ENCODE measurements at regions not wholly inside any gene's neighbourhood (a gene's known extent, or its start where the extent isn't known, plus 50 kb on each side); places are given as distances from the start of the nearest gene placed in this dataset.

DNA sequence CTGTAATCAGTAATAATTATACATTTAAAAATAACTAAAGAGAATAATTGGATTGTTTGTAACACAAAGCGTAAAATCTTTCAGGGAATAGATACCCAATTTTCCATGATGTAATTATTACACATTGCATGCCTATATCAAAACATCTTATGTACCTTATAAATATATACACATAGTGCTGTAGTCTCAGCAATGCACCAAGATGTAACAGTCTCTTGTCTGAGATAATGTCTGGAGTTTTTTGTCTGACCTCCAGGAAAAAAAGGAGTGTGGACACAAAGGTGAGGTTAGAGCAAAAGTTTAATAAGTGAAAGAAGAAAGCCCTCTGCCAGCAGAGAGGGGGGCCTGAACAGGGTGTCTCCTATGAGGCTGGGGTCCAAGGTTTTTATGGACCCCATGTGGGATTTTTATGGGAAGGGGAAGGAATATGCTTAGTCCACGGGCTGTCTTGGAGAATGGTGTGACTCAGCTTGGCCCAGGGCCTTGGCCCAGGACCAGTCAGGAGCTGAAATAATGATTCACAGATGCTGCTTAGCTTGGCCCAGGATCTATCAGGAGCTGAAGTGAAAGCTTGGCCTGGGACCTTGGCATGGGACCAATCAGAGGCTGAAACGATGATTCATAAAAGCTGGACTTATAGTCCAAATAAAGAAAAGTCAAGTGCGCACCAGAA, 545.0 kb downstream of the ZPLD1 start:
- Histone ChIP-seq H3K9ac (ENCODE audit: low read length) (no peak overlapping the region), H3K4me1 (ENCODE audit: control insufficient read depth, insufficient read depth, low read length) (no peaks in the 10 kb centered on the region), H3K27me3 (ENCODE audit: control insufficient read depth, insufficient read depth, low read length) (no peaks in the 10 kb centered on the region), H3K4me3 (ENCODE audit: low read depth, low read length) (no peak overlapping the region), H3K9me3 (ENCODE audit: control insufficient read depth, insufficient read depth, low read depth, low read length) (0 out of 2 replicates have a peak, but pooled peaks cover 4% of the 10 kb centered on the region), H3K36me3 (ENCODE audit: control insufficient read depth, insufficient read depth, low read length) (no peaks in the 10 kb centered on the region), H3K27ac (ENCODE audit: low read depth, low read length) (no peak overlapping the region)

DNA sequence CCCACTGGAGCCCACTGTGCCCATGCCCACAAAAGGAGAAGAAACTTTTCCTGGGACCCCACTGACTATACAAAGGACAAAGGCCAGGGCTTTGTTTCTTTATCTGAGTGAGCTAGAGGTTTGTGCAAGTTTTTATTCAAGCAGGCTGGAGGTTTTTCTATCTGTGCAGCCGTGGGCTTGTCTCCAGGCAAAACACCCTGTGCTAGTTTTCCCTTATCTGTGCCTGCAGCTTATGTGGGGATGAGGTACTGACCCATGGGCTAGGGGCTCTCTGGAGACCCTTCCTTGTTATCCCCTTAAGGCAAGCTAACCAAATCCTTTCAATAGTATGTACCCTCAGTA, 545.5 kb downstream of the ZPLD1 start:
- H3K36me3 ChIP-seq (ENCODE audit: control insufficient read depth, insufficient read depth, low read length), result no peaks in the 10 kb centered on the region
- H3K27me3 ChIP-seq (ENCODE audit: control insufficient read depth, insufficient read depth, low read length), result no peaks in the 10 kb centered on the region
- H3K4me3 ChIP-seq (ENCODE audit: low read depth, low read length), result no peak overlapping the region
- no peaks in the 10 kb centered on the region for H3K4me1 ChIP-seq (ENCODE audit: control insufficient read depth, insufficient read depth, low read length)
- H3K27ac ChIP-seq (ENCODE audit: low read depth, low read length), result no peak overlapping the region
- no peak overlapping the region for H3K9ac ChIP-seq (ENCODE audit: low read length)
- no peaks in the 10 kb centered on the region for H3K9me3 ChIP-seq (ENCODE audit: control insufficient read depth, insufficient read depth, low read depth, low read length)

DNA sequence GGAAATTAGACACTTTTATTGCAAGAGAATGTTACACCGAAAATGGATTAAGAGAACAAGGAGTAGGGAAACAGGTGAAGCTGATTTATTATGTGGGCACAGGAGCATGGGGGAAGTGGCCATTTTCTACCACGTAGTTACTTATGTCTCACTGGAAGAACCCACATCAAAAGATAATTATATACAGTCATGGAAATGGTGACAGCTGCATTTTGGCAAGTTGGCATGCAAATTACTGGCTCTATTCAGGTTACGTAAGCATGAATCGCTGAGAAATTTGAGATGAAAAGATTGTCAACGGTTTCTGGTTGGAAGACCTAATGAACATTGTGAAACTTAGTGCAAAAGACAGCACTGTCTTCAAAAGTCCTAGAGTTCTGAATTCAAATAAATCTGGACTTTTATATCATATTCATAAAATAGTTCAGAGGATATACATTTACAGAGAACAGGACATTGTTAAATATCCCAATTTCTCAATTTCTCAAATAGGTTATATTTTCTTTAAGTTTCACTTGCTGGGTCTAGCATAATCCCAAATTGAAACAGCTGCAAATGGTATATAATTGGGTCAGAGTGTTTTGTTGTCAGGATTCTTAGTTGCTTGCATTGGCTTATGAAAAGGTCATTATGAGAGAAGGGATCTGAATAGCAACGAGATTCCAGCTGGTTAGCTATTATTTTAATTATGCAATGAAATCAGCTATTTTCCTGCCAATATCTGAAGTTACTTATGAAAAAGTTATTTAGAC, 567.8 kb downstream of the ZPLD1 start:
- Histone ChIP-seq H3K4me3 (ENCODE audit: low read depth, low read length) (no peak overlapping the region), H3K4me1 (ENCODE audit: control insufficient read depth, insufficient read depth, low read length) (no peaks in the 10 kb centered on the region), H3K9me3 (ENCODE audit: control insufficient read depth, insufficient read depth, low read depth, low read length) (peaks cover 4% of the 10 kb centered on the region; the same call in 1 of the 2 replicates), H3K27me3 (ENCODE audit: control insufficient read depth, insufficient read depth, low read length) (no peaks in the 10 kb centered on the region), H3K27ac (ENCODE audit: low read depth, low read length) (no peak overlapping the region), H3K36me3 (ENCODE audit: control insufficient read depth, insufficient read depth, low read length) (no peaks in the 10 kb centered on the region), H3K9ac (ENCODE audit: low read length) (no peak overlapping the region)

DNA sequence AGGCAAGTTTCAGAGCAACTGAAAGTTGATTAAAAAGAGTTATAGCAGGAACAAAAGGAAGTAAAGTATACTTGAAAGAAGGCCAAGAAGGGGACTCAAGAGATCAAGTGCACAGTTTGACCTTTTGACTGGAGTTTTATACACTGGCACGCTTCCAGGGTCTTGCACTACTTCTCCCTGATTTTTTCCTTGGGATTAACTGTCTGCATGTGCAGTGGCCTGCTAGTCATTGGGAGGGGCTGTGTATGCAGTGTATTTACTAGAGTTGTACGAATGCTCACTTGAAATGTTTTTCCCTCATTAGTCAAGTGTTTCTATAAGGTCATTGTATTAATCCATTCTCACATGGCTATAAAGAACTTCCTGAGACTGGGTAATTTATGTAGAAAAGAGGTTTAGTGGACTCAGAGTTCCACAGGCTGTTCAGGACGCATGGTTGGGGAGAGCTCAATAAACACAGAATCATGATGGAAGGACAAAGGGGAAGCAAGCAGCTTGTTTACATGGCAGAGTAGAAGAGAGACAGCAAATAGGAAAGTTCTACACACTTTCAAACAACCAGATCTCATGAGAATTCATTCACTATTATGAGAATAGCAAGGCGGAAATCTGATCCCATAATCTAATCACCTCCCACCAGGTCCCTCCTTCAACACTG, 571.8 kb downstream of the ZPLD1 start:
- Histone ChIP-seq H3K4me3 (ENCODE audit: low read depth, low read length) (no peak overlapping the region), H3K27me3 (ENCODE audit: control insufficient read depth, insufficient read depth, low read length) (no peaks in the 10 kb centered on the region), H3K9me3 (ENCODE audit: control insufficient read depth, insufficient read depth, low read depth, low read length) (peaks cover 6% of the 10 kb centered on the region; the same call in 1 of the 2 replicates), H3K9ac (ENCODE audit: low read length) (no peak overlapping the region), H3K27ac (ENCODE audit: low read depth, low read length) (no peak overlapping the region), H3K36me3 (ENCODE audit: control insufficient read depth, insufficient read depth, low read length) (no peaks in the 10 kb centered on the region), H3K4me1 (ENCODE audit: control insufficient read depth, insufficient read depth, low read length) (peaks cover 9% of the 10 kb centered on the region; the same call in 1 of the 2 replicates)

DNA sequence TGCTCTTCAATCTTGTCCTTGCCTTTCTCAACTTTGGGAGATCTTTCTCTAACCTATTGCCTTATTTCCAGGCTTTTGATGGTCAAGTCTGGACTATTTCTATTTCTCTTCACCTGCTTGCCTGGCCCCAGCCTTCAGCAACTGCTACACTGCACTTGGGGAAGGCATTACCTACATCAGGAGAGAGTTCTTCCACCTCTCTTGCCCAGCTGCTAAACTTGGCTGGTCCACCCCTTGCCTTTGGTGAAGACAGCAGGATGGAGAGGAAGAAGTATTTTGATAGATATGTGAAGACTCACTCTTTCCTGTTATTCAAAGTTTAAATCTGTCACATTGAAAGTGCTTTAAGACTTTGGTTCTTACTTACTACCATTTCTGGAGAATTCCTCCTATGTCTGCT, 574.8 kb downstream of the ZPLD1 start:
- H3K4me1 ChIP-seq (ENCODE audit: control insufficient read depth, insufficient read depth, low read length), result peaks cover 9% of the 10 kb centered on the region; the same call in 1 of the 2 replicates
- H3K27ac ChIP-seq (ENCODE audit: low read depth, low read length), result no peak overlapping the region

DNA sequence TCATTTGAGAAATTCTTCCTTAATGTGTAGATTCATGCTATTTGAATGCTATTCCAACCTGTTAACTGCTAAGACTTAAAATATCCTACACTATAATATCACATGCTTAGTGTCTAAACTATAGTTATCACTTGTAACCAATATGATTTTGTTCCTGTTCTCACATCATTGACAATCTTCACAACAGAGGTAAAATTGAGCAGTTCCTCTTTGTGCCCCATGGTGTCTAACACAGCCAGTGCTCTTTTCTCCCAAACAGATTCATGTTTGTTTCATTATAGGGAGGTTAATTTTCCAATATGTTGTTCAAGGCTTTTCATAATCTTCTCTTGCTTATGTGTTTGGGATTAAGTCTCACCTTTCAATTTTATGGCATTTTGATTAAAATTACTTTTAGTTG, 591.1 kb downstream of the ZPLD1 start:
- Histone ChIP-seq H3K36me3 (ENCODE audit: control insufficient read depth, insufficient read depth, low read length) (no peaks in the 10 kb centered on the region), H3K9me3 (ENCODE audit: control insufficient read depth, insufficient read depth, low read depth, low read length) (no peaks in the 10 kb centered on the region), H3K4me3 (ENCODE audit: low read depth, low read length) (no peak overlapping the region), H3K27ac (ENCODE audit: low read depth, low read length) (no peak overlapping the region), H3K27me3 (ENCODE audit: control insufficient read depth, insufficient read depth, low read length) (no peaks in the 10 kb centered on the region), H3K4me1 (ENCODE audit: control insufficient read depth, insufficient read depth, low read length) (no peaks in the 10 kb centered on the region), H3K9ac (ENCODE audit: low read length) (no peak overlapping the region)

More for the DNA sequence above, 574.8 kb downstream of the ZPLD1 start:
- Histone ChIP-seq H3K9ac (ENCODE audit: low read length) (no peak overlapping the region), H3K36me3 (ENCODE audit: control insufficient read depth, insufficient read depth, low read length) (no peaks in the 10 kb centered on the region), H3K9me3 (ENCODE audit: control insufficient read depth, insufficient read depth, low read depth, low read length) (peaks cover 6% of the 10 kb centered on the region; the same call in 1 of the 2 replicates), H3K4me3 (ENCODE audit: low read depth, low read length) (no peak overlapping the region), H3K27me3 (ENCODE audit: control insufficient read depth, insufficient read depth, low read length) (no peaks in the 10 kb centered on the region)

DNA sequence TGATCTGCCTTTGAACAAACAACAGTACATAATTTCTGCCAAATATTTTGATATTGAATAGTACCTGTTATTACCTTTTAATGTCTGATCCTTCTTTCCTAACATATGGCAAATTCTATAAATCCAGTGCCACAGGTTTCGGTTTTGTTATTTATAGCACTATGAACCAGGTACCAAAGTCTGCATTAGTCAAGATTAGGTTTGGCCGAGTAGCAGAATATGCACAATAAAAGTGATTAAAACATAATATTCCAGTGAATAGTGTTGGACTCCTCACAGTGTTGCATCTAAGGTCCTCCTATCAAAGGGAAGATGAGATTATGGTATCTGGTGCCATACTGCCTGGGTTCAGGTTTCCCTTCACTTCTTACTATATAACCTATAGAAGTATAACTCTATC, 599.0 kb downstream of the ZPLD1 start:
- no peak overlapping the region for H3K27ac ChIP-seq (ENCODE audit: low read depth, low read length)
- H3K9ac ChIP-seq (ENCODE audit: low read length), result no peak overlapping the region
- no peaks in the 10 kb centered on the region for H3K9me3 ChIP-seq (ENCODE audit: control insufficient read depth, insufficient read depth, low read depth, low read length)
- H3K36me3 ChIP-seq (ENCODE audit: control insufficient read depth, insufficient read depth, low read length), result no peaks in the 10 kb centered on the region
- H3K4me1 ChIP-seq (ENCODE audit: control insufficient read depth, insufficient read depth, low read length), result no peaks in the 10 kb centered on the region
- H3K4me3 ChIP-seq (ENCODE audit: low read depth, low read length), result no peak overlapping the region
- H3K27me3 ChIP-seq (ENCODE audit: control insufficient read depth, insufficient read depth, low read length), result no peaks in the 10 kb centered on the region

DNA sequence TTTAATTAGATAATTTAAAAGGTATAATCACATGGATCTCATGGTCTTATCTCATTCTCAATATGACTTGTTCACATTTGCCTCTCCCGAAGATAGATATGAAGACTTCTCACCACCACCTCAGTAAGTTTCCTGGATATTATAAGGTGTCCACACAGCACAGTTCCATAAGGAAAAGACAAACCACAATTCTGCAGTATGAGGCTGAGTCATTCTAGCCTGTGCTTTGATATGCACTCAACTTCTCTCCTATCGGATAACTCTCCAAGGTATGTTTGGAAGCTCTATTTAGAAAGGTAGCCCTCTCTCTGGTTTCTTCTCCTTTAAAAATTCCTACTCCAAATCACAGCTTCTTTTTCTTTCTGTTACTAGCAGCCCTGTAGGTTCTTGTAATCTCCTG, 612.8 kb downstream of the ZPLD1 start:
- Histone ChIP-seq H3K4me1 (ENCODE audit: control insufficient read depth, insufficient read depth, low read length) (no peaks in the 10 kb centered on the region), H3K9ac (ENCODE audit: low read length) (no peak overlapping the region), H3K27ac (ENCODE audit: low read depth, low read length) (no peak overlapping the region), H3K9me3 (ENCODE audit: control insufficient read depth, insufficient read depth, low read depth, low read length) (no peaks in the 10 kb centered on the region), H3K36me3 (ENCODE audit: control insufficient read depth, insufficient read depth, low read length) (no peaks in the 10 kb centered on the region), H3K4me3 (ENCODE audit: low read depth, low read length) (no peak overlapping the region), H3K27me3 (ENCODE audit: control insufficient read depth, insufficient read depth, low read length) (no peaks in the 10 kb centered on the region)

DNA sequence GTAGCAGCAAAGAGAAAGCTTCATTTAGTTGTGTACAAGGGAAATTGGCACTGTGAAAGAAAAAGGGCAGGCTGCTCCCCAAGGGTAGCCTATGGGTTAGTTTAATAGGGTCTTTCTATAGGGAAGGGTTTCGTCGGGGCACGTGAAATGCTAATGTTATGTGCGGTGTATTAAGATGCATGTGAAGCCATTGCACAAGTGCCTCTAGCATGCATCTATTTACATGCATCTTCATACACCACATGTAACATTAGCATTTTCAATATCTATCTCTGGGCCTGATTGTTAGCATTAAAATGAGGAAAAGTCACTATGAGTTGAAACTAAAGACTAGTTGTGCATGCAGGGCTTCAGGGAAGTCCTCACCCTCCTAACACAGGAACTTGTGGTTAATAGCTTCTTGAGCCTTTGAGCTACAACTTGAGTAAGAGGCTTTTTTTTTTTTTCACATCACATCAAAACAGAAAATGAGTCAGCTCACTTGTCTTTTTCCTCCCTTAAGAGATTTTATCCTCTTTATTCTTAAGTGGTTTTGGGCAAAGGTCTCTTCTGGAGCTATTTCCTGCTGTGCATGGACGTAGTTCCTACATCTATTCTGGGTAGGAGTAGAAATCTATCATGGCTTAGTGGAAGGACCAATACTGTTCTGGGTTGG, 613.4 kb downstream of the ZPLD1 start:
- H3K27ac ChIP-seq (ENCODE audit: low read depth, low read length), result no peak overlapping the region
- no peaks in the 10 kb centered on the region for H3K36me3 ChIP-seq (ENCODE audit: control insufficient read depth, insufficient read depth, low read length)
- H3K9ac ChIP-seq (ENCODE audit: low read length), result no peak overlapping the region
- H3K27me3 ChIP-seq (ENCODE audit: control insufficient read depth, insufficient read depth, low read length), result no peaks in the 10 kb centered on the region
- no peaks in the 10 kb centered on the region for H3K4me1 ChIP-seq (ENCODE audit: control insufficient read depth, insufficient read depth, low read length)
- H3K9me3 ChIP-seq (ENCODE audit: control insufficient read depth, insufficient read depth, low read depth, low read length), result no peaks in the 10 kb centered on the region
- H3K4me3 ChIP-seq (ENCODE audit: low read depth, low read length), result no peak overlapping the region

DNA sequence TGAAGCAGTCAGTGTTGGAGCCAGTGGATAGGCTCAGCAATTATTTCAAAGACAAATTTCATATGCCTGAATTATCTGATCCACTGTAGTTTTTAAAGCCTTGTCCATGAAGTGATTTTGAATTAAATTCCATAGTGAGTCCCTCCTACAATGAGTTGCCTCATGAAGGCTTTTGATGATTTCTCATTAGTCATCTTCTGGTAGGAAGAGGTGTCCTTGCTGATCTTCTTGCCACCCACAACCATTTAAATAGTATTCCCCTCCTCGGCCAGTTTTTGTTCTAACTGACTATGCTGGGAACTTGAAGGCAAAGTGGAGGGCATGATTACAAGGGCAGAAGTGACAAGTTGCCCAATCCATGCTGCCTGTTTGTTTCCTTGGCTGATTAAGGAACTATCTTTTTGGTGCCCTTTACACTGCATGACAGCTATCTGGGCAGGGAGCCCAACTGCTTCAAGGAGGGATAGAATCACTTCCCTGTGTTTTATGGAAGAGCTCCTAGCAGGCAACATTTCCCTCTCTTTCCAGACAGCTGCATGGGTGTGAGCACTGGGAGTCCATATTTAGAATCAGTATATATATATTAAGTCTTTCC, 617.5 kb downstream of the ZPLD1 start:
- Histone ChIP-seq H3K36me3 (ENCODE audit: control insufficient read depth, insufficient read depth, low read length) (no peaks in the 10 kb centered on the region), H3K4me1 (ENCODE audit: control insufficient read depth, insufficient read depth, low read length) (no peaks in the 10 kb centered on the region), H3K27me3 (ENCODE audit: control insufficient read depth, insufficient read depth, low read length) (no peaks in the 10 kb centered on the region), H3K27ac (ENCODE audit: low read depth, low read length) (no peak overlapping the region), H3K9me3 (ENCODE audit: control insufficient read depth, insufficient read depth, low read depth, low read length) (no peaks in the 10 kb centered on the region), H3K4me3 (ENCODE audit: low read depth, low read length) (no peak overlapping the region), H3K9ac (ENCODE audit: low read length) (no peak overlapping the region)
